Mononuclear cell (primary cell): ENCODE measurements at regions not wholly inside any gene's neighbourhood (a gene's known extent, or its start where the extent isn't known, plus 50 kb on each side); places are given as distances from the start of the nearest gene placed in this dataset.
"Not testable (repeated sequence)": the region's sequence is repeated elsewhere in the genome, so short reads cannot be mapped to it uniquely, and the experiment has no call there.

ENCODE experiments used
- H3K27me3 ChIP-seq: 2 replicates; pipeline ENCODE4 v1.6.0; 2011; ENCODE audit warnings: low read length, control low read depth; ENCODE audit not compliant: insufficient read depth
- H3K4me1 ChIP-seq: 2 replicates; pipeline ENCODE4 v1.5.1; 2011; ENCODE audit warnings: mild to moderate bottlenecking, low read length, control low read depth; ENCODE audit not compliant: insufficient read depth
- H3K4me3 ChIP-seq: 2 replicates; pipeline ENCODE4 v1.5.1; 2011; ENCODE audit warnings: mild to moderate bottlenecking, low read length, moderate library complexity
- H3K9me3 ChIP-seq: 2 replicates; pipeline ENCODE4 v1.5.1; 2011; ENCODE audit warnings: low read depth, mild to moderate bottlenecking, control low read depth, low read length

- Histone ChIP-seq H3K4me1 (peaks cover 35% of the 10 kb centered on the region), H3K9me3 (no peaks in the 10 kb centered on the region), H3K4me3 (no peak overlapping the region), H3K27me3 (no peaks in the 10 kb centered on the region)
Measured at GRCh38 chr4:141352909-141353525, 132.3 kb downstream of the ZNF330 start.

GRCh38 chr4:141356321-141356962 lies 135.7 kb downstream of the ZNF330 start:
- peaks cover 14% of the 10 kb centered on the region for H3K4me1 ChIP-seq
- no peaks in the 10 kb centered on the region for H3K27me3 ChIP-seq
- no peak overlapping the region for H3K4me3 ChIP-seq
- no peaks in the 10 kb centered on the region for H3K9me3 ChIP-seq

GRCh38 chr4:141356963-141357335 lies 136.3 kb downstream of the ZNF330 start:
- H3K4me3 ChIP-seq, result no peak overlapping the region
- peaks cover 11% of the 10 kb centered on the region for H3K4me1 ChIP-seq
- no peaks in the 10 kb centered on the region for H3K27me3 ChIP-seq
- no peaks in the 10 kb centered on the region for H3K9me3 ChIP-seq

- not testable (repeated sequence) for H3K4me1 ChIP-seq, H3K4me3 ChIP-seq, H3K9me3 ChIP-seq, H3K27me3 ChIP-seq
Measured at GRCh38 chr4:141368241-141368640, 147.5 kb downstream of the ZNF330 start.

GRCh38 chr4:141371206-141371605 lies 150.5 kb downstream of the ZNF330 start:
- H3K27me3 ChIP-seq, result no peaks in the 10 kb centered on the region

GRCh38 chr4:141375855-141376254 lies 155.2 kb downstream of the ZNF330 start:
- H3K27me3 ChIP-seq, result no peaks in the 10 kb centered on the region
- no peaks in the 10 kb centered on the region for H3K9me3 ChIP-seq
- H3K4me1 ChIP-seq, result no peaks in the 10 kb centered on the region
- H3K4me3 ChIP-seq, result no peak overlapping the region

More at GRCh38 chr4:141371206-141371605, 150.5 kb downstream of the ZNF330 start:
- H3K4me1 ChIP-seq, result no peaks in the 10 kb centered on the region
- no peak overlapping the region for H3K4me3 ChIP-seq
- H3K9me3 ChIP-seq, result no peaks in the 10 kb centered on the region

- Histone ChIP-seq H3K4me3 (no peak overlapping the region), H3K9me3 (no peaks in the 10 kb centered on the region), H3K4me1 (no peaks in the 10 kb centered on the region), H3K27me3 (no peaks in the 10 kb centered on the region)
Measured at GRCh38 chr4:141376769-141377168, 156.1 kb downstream of the ZNF330 start.

- Histone ChIP-seq H3K4me3 (no peak overlapping the region), H3K9me3 (no peaks in the 10 kb centered on the region), H3K27me3 (no peaks in the 10 kb centered on the region), H3K4me1 (no peaks in the 10 kb centered on the region)
Measured at GRCh38 chr4:141387299-141387698, 166.6 kb downstream of the ZNF330 start.

- H3K27me3 ChIP-seq, result no peaks in the 10 kb centered on the region
- H3K4me3 ChIP-seq, result no peak overlapping the region
- H3K9me3 ChIP-seq, result no peaks in the 10 kb centered on the region
- no peaks in the 10 kb centered on the region for H3K4me1 ChIP-seq
Measured at GRCh38 chr4:141388481-141388880, 167.8 kb downstream of the ZNF330 start.

GRCh38 chr4:141389649-141390048 lies 169.0 kb downstream of the ZNF330 start:
- no peaks in the 10 kb centered on the region for H3K9me3 ChIP-seq
- H3K4me1 ChIP-seq, result no peaks in the 10 kb centered on the region
- no peak overlapping the region for H3K4me3 ChIP-seq
- H3K27me3 ChIP-seq, result no peaks in the 10 kb centered on the region

GRCh38 chr4:141390571-141390970 lies 169.9 kb downstream of the ZNF330 start:
- Histone ChIP-seq H3K4me1 (no peaks in the 10 kb centered on the region), H3K9me3 (no peaks in the 10 kb centered on the region), H3K4me3 (no peak overlapping the region), H3K27me3 (no peaks in the 10 kb centered on the region)

- Histone ChIP-seq H3K27me3 (no peaks in the 10 kb centered on the region), H3K4me3 (no peak overlapping the region), H3K4me1 (no peaks in the 10 kb centered on the region), H3K9me3 (no peaks in the 10 kb centered on the region)
Measured at GRCh38 chr4:141391293-141391692, 170.6 kb downstream of the ZNF330 start.

- no peaks in the 10 kb centered on the region for H3K27me3 ChIP-seq
- no peak overlapping the region for H3K4me3 ChIP-seq
- no peaks in the 10 kb centered on the region for H3K4me1 ChIP-seq
- no peaks in the 10 kb centered on the region for H3K9me3 ChIP-seq
Measured at GRCh38 chr4:141391771-141392170, 171.1 kb downstream of the ZNF330 start.

GRCh38 chr4:141395246-141395830 lies 174.6 kb downstream of the ZNF330 start:
- H3K4me3 ChIP-seq, result no peak overlapping the region
- no peaks in the 10 kb centered on the region for H3K4me1 ChIP-seq
- H3K27me3 ChIP-seq, result no peaks in the 10 kb centered on the region
- no peaks in the 10 kb centered on the region for H3K9me3 ChIP-seq

GRCh38 chr4:141395919-141396318 lies 175.2 kb downstream of the ZNF330 start:
- H3K4me1 ChIP-seq, result no peaks in the 10 kb centered on the region
- H3K4me3 ChIP-seq, result no peak overlapping the region
- no peaks in the 10 kb centered on the region for H3K9me3 ChIP-seq
- no peaks in the 10 kb centered on the region for H3K27me3 ChIP-seq

- H3K4me3 ChIP-seq, result no peak overlapping the region
- no peaks in the 10 kb centered on the region for H3K27me3 ChIP-seq
- no peaks in the 10 kb centered on the region for H3K9me3 ChIP-seq
Measured at GRCh38 chr4:141402712-141403111, 182.0 kb downstream of the ZNF330 start.

More at GRCh38 chr4:141402712-141403111, 182.0 kb downstream of the ZNF330 start:
- no peaks in the 10 kb centered on the region for H3K4me1 ChIP-seq
